Astrocyte (in vitro differentiated cells and primary cell): ENCODE measurements at regions not wholly inside any gene's neighbourhood (a gene's known extent, or its start where the extent isn't known, plus 50 kb on each side); places are given as distances from the start of the nearest gene placed in this dataset.

Experiments used
- CTCF ChIP-seq: IDR thresholded peaks from 2 replicates; pipeline ENCODE4 v1.5.1; 2011; ENCODE audit warnings: low read depth, mild to moderate bottlenecking, inconsistent platforms, low read length, moderate library complexity; ENCODE audit not compliant: insufficient read depth
- EZH2 ChIP-seq: IDR thresholded peaks from 2 replicates; pipeline ENCODE4 v1.6.1; 2012; ENCODE audit warnings: mild to moderate bottlenecking, low read length, inconsistent platforms; ENCODE audit not compliant: insufficient read depth

GRCh38 chr1:42017730-42018129 is 99.0 kb upstream of the HIVEP3 start:
- TF ChIP-seq CTCF = no peak
- no peak for TF ChIP-seq EZH2
